ENCODE measurements at regions not wholly inside any gene's neighbourhood (a gene's known extent, or its start where the extent isn't known, plus 50 kb on each side); places are given as distances from the start of the nearest gene placed in this dataset.

DNA sequence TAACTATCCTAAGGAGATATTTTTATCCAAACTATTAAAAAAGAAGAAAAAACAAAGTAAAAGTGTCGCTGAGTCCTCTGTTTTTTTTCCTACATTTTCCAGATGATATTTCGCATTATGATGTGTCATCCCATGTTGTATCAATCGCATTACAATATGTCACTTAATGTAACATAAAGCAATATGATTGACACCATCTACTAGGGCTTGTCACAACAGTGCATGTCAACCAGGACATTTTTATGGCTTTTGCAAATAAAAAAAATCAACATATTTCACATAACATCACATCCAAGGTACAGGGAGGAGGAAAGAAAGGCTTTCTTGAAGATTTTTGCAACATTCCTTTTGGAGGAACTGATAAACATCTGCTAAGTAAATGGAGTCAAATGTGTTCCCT, 308.9 kb downstream of the ETAA1 start:
- H3K27ac Mint-ChIP-seq, result no peak overlapping the region
- no peaks in the 10 kb centered on the region for H3K36me3 Mint-ChIP-seq (ENCODE audit: insufficient read depth)
- ATAC-seq (replicated peaks) (no peak), DNase-seq (no peak)
- H3K27me3 Mint-ChIP-seq, result no peaks in the 10 kb centered on the region
- H3K4me3 Mint-ChIP-seq, result no peak overlapping the region
- no peaks in the 10 kb centered on the region for H3K4me1 Mint-ChIP-seq (ENCODE audit: low read depth in 2 of 2)
- no peaks in the 10 kb centered on the region for H3K9me3 Mint-ChIP-seq

DNA sequence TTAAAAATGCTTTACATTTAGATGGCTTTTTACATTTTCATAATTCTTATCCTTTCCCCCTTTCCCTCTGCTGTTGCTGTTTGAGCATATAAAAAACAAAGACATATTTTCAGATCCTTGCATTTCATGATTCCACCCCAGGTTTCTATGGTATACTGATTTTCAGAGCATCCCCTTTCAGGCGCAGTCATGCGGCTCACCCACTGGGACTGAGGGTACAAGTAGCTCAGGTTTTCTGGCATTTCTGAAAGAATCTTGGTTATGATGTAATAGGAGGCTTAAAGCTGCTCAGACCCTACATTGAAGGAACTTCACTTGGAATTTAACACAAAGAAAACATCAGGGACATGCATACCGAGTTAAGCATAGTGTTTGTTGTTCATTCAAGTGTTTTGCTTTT, 310.8 kb downstream of the ETAA1 start:
- ATAC-seq (replicated peaks) (no peak), DNase-seq (no peak)
- H3K4me1 Mint-ChIP-seq (ENCODE audit: low read depth in 2 of 2), result no peaks in the 10 kb centered on the region
- H3K27me3 Mint-ChIP-seq, result no peaks in the 10 kb centered on the region
- H3K4me3 Mint-ChIP-seq, result no peak overlapping the region
- no peak overlapping the region for H3K27ac Mint-ChIP-seq
- H3K9me3 Mint-ChIP-seq, result no peaks in the 10 kb centered on the region
- H3K36me3 Mint-ChIP-seq (ENCODE audit: insufficient read depth), result no peaks in the 10 kb centered on the region

DNA sequence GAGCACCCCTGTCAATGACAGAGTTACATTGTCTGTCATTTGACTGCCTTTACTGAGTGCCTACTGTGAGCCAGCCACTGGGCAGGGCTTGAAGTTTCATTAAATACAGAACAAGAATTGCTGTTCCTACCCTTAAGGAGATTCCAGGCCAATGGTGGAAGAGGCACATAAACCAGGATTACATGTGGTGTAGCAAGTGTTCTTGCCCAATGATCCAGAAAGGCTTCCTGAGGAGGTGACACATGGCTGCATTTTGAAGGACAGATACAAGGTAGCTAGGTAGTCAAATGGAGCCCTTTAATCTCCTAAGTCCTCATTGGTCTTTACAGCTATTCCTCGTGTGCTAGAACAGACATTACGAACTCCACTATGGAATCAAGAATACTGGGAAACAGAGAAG, 312.7 kb downstream of the ETAA1 start:
- H3K36me3 Mint-ChIP-seq (ENCODE audit: insufficient read depth), result no peaks in the 10 kb centered on the region
- no peaks in the 10 kb centered on the region for H3K9me3 Mint-ChIP-seq
- H3K4me1 Mint-ChIP-seq (ENCODE audit: low read depth in 2 of 2), result no peaks in the 10 kb centered on the region
- ATAC-seq (replicated peaks), result no peak
- no peaks in the 10 kb centered on the region for H3K27me3 Mint-ChIP-seq
- H3K27ac Mint-ChIP-seq, result no peak overlapping the region
- DNase-seq, result no peak
- no peak overlapping the region for H3K4me3 Mint-ChIP-seq

DNA sequence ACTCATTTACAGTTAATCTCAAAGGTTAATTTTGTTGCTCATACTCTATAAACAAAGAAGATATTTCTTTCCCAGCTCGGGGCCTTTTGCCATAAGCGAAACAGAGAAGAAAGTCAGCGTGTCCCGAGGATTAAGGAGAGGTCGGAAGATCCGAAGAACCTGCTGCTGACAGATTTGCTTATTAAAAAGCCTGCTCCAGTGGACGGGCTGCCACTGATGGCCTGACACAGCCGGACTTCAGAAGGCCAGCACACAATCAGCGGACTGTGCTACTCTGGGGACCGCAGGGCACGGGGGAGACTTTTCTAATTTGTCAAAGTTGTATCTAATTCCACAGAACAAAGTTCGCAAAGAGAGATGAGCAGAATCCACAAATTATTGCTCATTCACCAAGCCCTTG, 315.4 kb downstream of the ETAA1 start:
- Mint-ChIP-seq H3K36me3 (ENCODE audit: insufficient read depth) (no peaks in the 10 kb centered on the region), H3K27me3 (no peaks in the 10 kb centered on the region), H3K27ac (no peak overlapping the region), H3K9me3 (no peaks in the 10 kb centered on the region), H3K4me1 (ENCODE audit: low read depth in 2 of 2) (no peaks in the 10 kb centered on the region), H3K4me3 (no peak overlapping the region)
- ATAC-seq (replicated peaks), result no peak
- DNase-seq, result no peak

DNA sequence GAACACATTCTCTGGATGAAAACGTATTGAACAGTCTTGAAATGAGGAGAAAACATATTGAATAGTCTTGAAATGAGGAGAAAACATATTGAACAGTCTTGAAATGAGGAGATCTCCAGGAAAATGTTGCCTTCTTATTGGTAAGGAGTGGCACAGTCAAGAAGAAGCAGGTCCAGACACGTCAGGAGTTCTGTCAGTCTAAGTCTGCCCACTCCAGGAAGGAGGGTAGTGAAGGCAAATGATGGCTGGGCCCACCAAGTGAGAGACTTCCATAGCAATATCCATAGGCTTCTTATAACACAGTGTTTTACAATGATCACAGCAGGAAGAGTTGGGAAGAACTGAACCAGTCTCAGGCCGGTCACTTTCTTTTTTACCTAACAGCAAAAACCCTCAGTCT, 316.2 kb downstream of the ETAA1 start:
- no peaks in the 10 kb centered on the region for H3K36me3 Mint-ChIP-seq (ENCODE audit: insufficient read depth)
- H3K4me3 Mint-ChIP-seq, result no peak overlapping the region
- H3K4me1 Mint-ChIP-seq (ENCODE audit: low read depth in 2 of 2), result no peaks in the 10 kb centered on the region
- H3K9me3 Mint-ChIP-seq, result no peaks in the 10 kb centered on the region
- DNase-seq (no peak), ATAC-seq (replicated peaks) (no peak)
- no peak overlapping the region for H3K27ac Mint-ChIP-seq
- no peaks in the 10 kb centered on the region for H3K27me3 Mint-ChIP-seq

DNA sequence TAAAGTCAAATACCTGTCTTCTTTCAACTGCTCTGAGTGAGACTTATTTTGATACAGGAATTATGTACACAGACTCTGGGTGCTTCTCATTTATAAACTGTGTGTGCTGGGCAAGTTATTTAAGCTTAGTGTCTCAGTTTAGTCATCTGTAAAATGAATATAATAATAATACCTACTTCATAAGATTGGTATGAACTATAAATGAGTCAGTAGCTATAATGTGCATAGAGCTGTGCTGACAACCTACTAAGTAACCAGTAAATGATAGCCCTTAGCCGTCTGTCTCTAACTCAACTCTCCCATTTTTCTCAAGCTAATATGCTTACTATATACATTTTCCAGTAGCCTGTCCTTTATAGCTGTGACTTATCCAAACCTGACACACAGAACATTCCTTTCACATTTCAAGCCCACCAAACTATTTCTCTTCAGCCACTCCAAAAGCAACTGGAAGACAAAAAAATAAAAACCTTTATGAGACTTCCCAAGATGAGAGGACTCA, 319.8 kb downstream of the ETAA1 start:
- no peak for ATAC-seq (replicated peaks)
- no peaks in the 10 kb centered on the region for H3K9me3 Mint-ChIP-seq

DNA sequence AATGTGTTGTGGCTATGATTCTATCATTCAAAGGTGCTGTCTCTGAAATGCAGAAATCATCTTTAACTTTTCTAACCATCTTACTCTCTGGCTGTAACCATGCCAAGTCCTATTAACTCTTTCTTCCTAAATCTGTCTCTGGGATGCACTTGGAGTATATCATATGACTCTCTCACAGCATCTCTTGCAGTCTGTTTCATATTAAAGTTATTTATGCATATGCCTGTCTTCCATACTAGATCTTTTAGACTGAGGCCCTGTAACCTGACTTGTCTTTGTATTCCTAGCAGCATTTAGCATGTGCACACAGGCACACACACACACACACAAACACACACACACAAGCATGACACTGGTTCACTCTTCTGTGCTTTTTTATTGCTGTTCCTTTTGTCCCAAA, 320.6 kb downstream of the ETAA1 start:
- H3K4me3 Mint-ChIP-seq, result no peak overlapping the region
- no peaks in the 10 kb centered on the region for H3K4me1 Mint-ChIP-seq (ENCODE audit: low read depth in 2 of 2)
- no peaks in the 10 kb centered on the region for H3K9me3 Mint-ChIP-seq
- no peak overlapping the region for H3K27ac Mint-ChIP-seq
- ATAC-seq (replicated peaks) (no peak), DNase-seq (no peak)
- no peaks in the 10 kb centered on the region for H3K27me3 Mint-ChIP-seq
- H3K36me3 Mint-ChIP-seq (ENCODE audit: insufficient read depth), result no peaks in the 10 kb centered on the region

More for the DNA sequence above, 319.8 kb downstream of the ETAA1 start:
- H3K36me3 Mint-ChIP-seq (ENCODE audit: insufficient read depth), result no peaks in the 10 kb centered on the region
- no peak overlapping the region for H3K4me3 Mint-ChIP-seq
- H3K27ac Mint-ChIP-seq, result no peak overlapping the region
- H3K4me1 Mint-ChIP-seq (ENCODE audit: low read depth in 2 of 2), result no peaks in the 10 kb centered on the region
- no peaks in the 10 kb centered on the region for H3K27me3 Mint-ChIP-seq
- no peak for DNase-seq

DNA sequence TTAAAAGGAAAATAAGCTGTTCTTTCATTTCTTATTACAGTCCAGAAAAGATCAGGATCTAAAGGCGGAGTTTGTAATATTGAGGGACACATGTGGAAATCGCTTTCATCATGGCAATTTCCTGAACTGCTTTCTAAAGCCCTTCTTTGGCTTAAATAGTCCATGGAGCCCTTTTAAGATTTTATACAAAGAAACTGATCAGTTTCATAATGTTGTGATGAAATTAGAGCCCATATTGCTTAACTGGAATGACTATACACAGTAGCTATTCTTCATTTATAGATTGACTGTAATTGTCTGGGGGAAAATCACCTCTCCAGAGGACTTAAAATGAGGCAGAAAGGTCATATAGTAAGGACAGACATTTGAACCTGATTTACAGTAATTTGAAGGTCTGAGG, 322.2 kb downstream of the ETAA1 start:
- no peak overlapping the region for H3K4me3 Mint-ChIP-seq
- H3K9me3 Mint-ChIP-seq, result no peaks in the 10 kb centered on the region
- no peak for ATAC-seq (replicated peaks)
- no peak for DNase-seq
- no peaks in the 10 kb centered on the region for H3K27me3 Mint-ChIP-seq
- H3K4me1 Mint-ChIP-seq (ENCODE audit: low read depth in 2 of 2), result no peaks in the 10 kb centered on the region
- H3K27ac Mint-ChIP-seq, result no peak overlapping the region
- no peaks in the 10 kb centered on the region for H3K36me3 Mint-ChIP-seq (ENCODE audit: insufficient read depth)

DNA sequence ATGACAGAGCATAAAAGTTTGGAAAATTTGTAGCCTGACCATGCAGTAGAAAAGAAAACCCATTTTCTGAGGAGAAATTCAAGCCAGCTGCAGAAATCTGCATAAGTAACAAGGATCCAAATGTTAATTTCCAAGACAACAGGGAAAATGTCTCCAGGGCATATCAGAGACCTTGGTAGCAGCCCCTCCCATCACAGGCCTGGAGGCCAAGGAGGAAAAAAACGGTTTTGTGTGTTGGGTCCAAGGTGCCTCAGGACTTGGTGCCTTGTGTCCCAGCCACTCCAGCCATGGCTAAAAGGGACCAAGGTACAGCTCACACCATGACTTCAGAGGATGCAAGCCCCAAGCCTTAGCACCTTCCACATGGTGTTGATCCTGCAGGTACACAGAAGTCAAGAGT, 324.4 kb downstream of the ETAA1 start:
- Mint-ChIP-seq H3K4me3 (no peak overlapping the region), H3K4me1 (ENCODE audit: low read depth in 2 of 2) (no peaks in the 10 kb centered on the region), H3K9me3 (no peaks in the 10 kb centered on the region), H3K36me3 (ENCODE audit: insufficient read depth) (no peaks in the 10 kb centered on the region), H3K27ac (no peak overlapping the region), H3K27me3 (no peaks in the 10 kb centered on the region)
- no peak for ATAC-seq (replicated peaks)
- DNase-seq, result no peak

DNA sequence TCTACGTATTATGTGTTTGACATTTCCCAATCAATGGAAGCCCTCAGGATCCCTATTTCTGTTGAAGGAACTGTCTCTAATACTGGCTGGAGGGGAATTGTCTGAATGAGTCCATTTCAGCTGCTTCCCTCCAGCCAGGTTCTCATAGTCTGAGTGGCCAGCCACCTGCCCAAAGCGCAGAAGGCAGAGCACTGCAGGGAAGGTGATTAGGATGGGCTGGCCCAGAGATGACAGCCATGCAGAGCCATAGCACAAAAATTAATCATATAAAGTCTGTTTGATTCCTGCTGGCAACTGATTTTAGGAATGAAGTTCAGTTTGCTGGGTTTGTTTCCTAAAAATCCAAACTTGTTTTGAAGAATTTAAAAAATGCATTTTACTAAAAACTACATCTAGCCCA, 327.1 kb downstream of the ETAA1 start:
- ATAC-seq (replicated peaks), result no peak
- DNase-seq, result no peak
- H3K4me3 Mint-ChIP-seq, result no peak overlapping the region
- no peaks in the 10 kb centered on the region for H3K9me3 Mint-ChIP-seq
- H3K4me1 Mint-ChIP-seq (ENCODE audit: low read depth in 2 of 2), result no peaks in the 10 kb centered on the region
- no peaks in the 10 kb centered on the region for H3K27me3 Mint-ChIP-seq
- H3K27ac Mint-ChIP-seq, result no peak overlapping the region
- H3K36me3 Mint-ChIP-seq (ENCODE audit: insufficient read depth), result no peaks in the 10 kb centered on the region

DNA sequence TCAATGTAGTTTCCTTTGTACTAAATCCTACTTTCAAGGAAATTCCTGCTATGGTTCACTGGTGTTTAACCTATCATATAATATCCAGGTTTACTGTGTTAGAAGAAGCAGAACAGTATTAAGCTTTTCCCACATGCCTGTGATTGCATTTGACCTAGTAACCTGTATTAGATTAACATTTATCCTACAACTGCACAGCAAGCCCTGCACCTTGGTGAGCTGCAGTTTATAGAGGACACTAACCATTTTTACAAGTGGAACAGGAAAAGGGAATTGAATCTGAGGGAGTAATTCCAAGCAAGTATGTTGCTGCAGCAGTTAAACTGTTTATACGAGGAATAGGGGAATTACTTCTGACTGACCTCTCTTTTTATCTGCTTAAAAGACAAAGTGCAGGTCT, 328.6 kb downstream of the ETAA1 start:
- no peak overlapping the region for H3K4me3 Mint-ChIP-seq
- H3K27me3 Mint-ChIP-seq, result no peaks in the 10 kb centered on the region
- H3K27ac Mint-ChIP-seq, result no peak overlapping the region

DNA sequence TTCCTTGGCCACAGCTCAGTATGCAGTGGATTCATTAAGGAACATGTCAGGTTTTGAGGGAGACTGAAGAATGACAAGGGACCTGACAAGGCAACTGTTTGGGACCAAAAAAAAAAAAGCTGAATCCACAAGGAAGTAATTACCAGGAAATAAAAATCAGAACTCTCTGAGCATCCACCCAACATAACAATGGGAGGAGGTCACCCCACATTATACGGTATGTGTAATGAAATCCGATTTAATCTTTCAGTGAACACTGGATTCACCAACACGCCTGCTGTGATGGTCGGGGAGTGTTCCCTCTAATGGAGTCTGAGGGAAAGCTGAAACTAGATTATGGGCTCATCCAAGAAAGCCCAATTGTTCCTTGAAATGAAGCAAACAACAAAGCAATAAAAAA, 329.3 kb downstream of the ETAA1 start:
- no peak overlapping the region for H3K4me3 Mint-ChIP-seq
- DNase-seq (no peak), ATAC-seq (replicated peaks) (no peak)
- H3K4me1 Mint-ChIP-seq (ENCODE audit: low read depth in 2 of 2), result no peaks in the 10 kb centered on the region
- H3K36me3 Mint-ChIP-seq (ENCODE audit: insufficient read depth), result no peaks in the 10 kb centered on the region
- no peaks in the 10 kb centered on the region for H3K9me3 Mint-ChIP-seq
- no peaks in the 10 kb centered on the region for H3K27me3 Mint-ChIP-seq
- H3K27ac Mint-ChIP-seq, result no peak overlapping the region

More for the DNA sequence above, 328.6 kb downstream of the ETAA1 start:
- ATAC-seq (replicated peaks) (no peak), DNase-seq (no peak)
- Mint-ChIP-seq H3K4me1 (ENCODE audit: low read depth in 2 of 2) (no peaks in the 10 kb centered on the region), H3K36me3 (ENCODE audit: insufficient read depth) (no peaks in the 10 kb centered on the region), H3K9me3 (no peaks in the 10 kb centered on the region)

DNA sequence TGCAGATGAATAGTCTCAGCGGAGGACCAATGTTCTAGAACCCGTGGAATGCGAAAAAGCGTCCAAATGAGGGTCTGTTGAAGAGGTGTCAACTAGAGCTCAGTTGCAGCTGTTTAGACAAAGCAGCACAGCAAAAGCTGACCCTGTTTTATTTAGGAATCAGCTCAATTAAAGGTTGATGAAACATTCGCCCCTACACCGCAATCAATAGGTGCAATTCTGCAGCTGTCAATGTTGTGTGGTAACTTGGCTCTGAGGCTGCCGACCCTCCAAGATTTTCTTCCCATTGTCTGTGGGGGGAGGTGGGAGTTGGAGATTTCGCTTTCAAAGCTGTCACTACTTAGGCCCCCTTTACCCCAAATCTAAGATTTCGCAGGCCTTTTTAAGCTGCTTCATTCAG, 330.0 kb downstream of the ETAA1 start:
- Mint-ChIP-seq H3K9me3 (no peaks in the 10 kb centered on the region), H3K4me1 (ENCODE audit: low read depth in 2 of 2) (no peaks in the 10 kb centered on the region), H3K36me3 (ENCODE audit: insufficient read depth) (no peaks in the 10 kb centered on the region), H3K27me3 (no peaks in the 10 kb centered on the region), H3K4me3 (no peak overlapping the region), H3K27ac (no peak overlapping the region)
- no peak for DNase-seq
- no peak for ATAC-seq (replicated peaks)

DNA sequence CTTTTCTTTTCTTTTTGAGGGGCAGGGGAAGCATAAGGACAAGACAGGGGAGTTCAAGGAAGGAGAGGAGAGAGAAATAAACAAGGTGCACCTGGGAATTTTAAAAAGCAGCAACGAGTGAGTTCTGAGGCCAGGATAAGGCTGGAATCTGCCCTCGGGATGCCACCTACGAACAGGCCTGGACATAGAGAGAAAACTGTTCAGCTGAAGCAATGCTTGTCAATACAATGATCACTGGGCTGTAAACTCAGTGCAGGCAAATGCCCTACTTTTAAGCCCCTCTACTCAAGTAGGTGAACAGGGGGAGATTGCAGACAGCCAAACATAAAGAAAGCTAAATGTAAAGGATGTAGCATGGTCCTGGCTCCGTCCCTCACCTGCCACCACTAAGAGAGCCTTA, 330.5 kb downstream of the ETAA1 start:
- H3K9me3 Mint-ChIP-seq, result no peaks in the 10 kb centered on the region

DNA sequence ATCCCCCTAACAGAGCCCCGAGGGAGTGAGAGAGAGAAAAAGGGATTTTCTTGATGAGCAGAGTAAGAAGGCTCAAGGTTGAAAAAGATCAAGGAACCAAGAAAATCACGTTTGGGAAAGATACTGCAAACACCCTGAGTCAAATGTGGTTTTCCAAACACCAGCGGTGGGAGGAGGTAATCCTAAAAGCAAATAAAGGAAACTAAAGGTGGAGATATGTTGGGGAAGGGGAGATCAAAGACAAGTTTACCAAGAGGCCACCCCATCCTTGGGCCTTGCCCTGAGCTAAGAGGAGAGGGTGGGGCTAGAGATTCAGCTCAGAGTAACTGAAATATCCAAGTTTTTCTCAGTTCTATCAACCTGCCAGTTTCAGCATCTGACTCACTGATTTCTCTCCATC, 332.3 kb downstream of the ETAA1 start:
- Mint-ChIP-seq H3K4me3 (no peak overlapping the region), H3K4me1 (ENCODE audit: low read depth in 2 of 2) (no peaks in the 10 kb centered on the region), H3K9me3 (no peaks in the 10 kb centered on the region), H3K36me3 (ENCODE audit: insufficient read depth) (no peaks in the 10 kb centered on the region), H3K27ac (no peak overlapping the region), H3K27me3 (no peaks in the 10 kb centered on the region)
- ATAC-seq (replicated peaks), result no peak
- no peak for DNase-seq

More for the DNA sequence above, 330.5 kb downstream of the ETAA1 start:
- H3K27ac Mint-ChIP-seq, result no peak overlapping the region
- H3K4me3 Mint-ChIP-seq, result no peak overlapping the region
- DNase-seq (no peak), ATAC-seq (replicated peaks) (no peak)
- no peaks in the 10 kb centered on the region for H3K4me1 Mint-ChIP-seq (ENCODE audit: low read depth in 2 of 2)
- no peaks in the 10 kb centered on the region for H3K36me3 Mint-ChIP-seq (ENCODE audit: insufficient read depth)
- no peaks in the 10 kb centered on the region for H3K27me3 Mint-ChIP-seq
